Type B pancreatic cell (in vitro differentiated cells): ENCODE measurements at regions not wholly inside any gene's neighbourhood (a gene's known extent, or its start where the extent isn't known, plus 50 kb on each side); places are given as distances from the start of the nearest gene placed in this dataset.

Source experiments
- DNase-seq: peaks from one replicate; pipeline ENCODE4 v3.0.0; 2021; ENCODE audit warnings: mixed read lengths; ENCODE audit not compliant: unreplicated experiment; ENCODE audit errors: extremely low spot score
- H3K27ac Mint-ChIP-seq: 2 replicates; pipeline ENCODE4 v1.8.0; 2021; ENCODE audit warnings: mild to moderate bottlenecking, mixed read lengths
- H3K27me3 Mint-ChIP-seq: 2 replicates; pipeline ENCODE4 v1.8.0; 2021; ENCODE audit warnings: mixed read lengths
- H3K36me3 Mint-ChIP-seq: 2 replicates; pipeline ENCODE4 v1.8.0; 2021; ENCODE audit warnings: mixed read lengths
- H3K4me1 Mint-ChIP-seq: one replicate; pipeline ENCODE4 v1.8.0; 2021; ENCODE audit warnings: mixed read lengths; ENCODE audit not compliant: unreplicated experiment
- H3K4me3 Mint-ChIP-seq: 2 replicates; pipeline ENCODE4 v1.8.0; 2021; ENCODE audit warnings: mild to moderate bottlenecking, mixed read lengths
- H3K9me3 Mint-ChIP-seq: 2 replicates; pipeline ENCODE4 v1.8.0; 2021; ENCODE audit warnings: mixed read lengths
- CTCF ChIP-seq: fragments of 200-600 bp; sonication (generic); conservative IDR thresholded peaks from 2 replicates; pipeline ENCODE4 v1.5.0; 2021; ENCODE audit warnings: antibody characterized with exemption, mild to moderate bottlenecking

- peaks cover 19% of the 10 kb centered on the region for H3K4me1 Mint-ChIP-seq
- H3K27me3 Mint-ChIP-seq = no peaks in the 10 kb centered on the region
- DNase-seq = no peak
- no peak overlapping the region for H3K4me3 Mint-ChIP-seq
- TF ChIP-seq CTCF = no peak
- no peaks in the 10 kb centered on the region for H3K36me3 Mint-ChIP-seq
- no peaks in the 10 kb centered on the region for H3K9me3 Mint-ChIP-seq
- H3K27ac Mint-ChIP-seq = no peak overlapping the region
Measured at GRCh38 chr18:46401486-46402070, 255.4 kb downstream of the LOXHD1 start.

- no peak overlapping the region for H3K27ac Mint-ChIP-seq
- no peaks in the 10 kb centered on the region for H3K9me3 Mint-ChIP-seq
- no peaks in the 10 kb centered on the region for H3K36me3 Mint-ChIP-seq
- H3K27me3 Mint-ChIP-seq = no peaks in the 10 kb centered on the region
- no peak for DNase-seq
- H3K4me1 Mint-ChIP-seq = peaks cover 23% of the 10 kb centered on the region
- H3K4me3 Mint-ChIP-seq = no peak overlapping the region
- no peak for TF ChIP-seq CTCF
Measured at GRCh38 chr18:46402396-46402795, 254.6 kb downstream of the LOXHD1 start.

GRCh38 chr18:46402945-46403344 is 254.1 kb downstream of the LOXHD1 start:
- H3K4me1 Mint-ChIP-seq = peaks cover 29% of the 10 kb centered on the region
- no peak for TF ChIP-seq CTCF
- no peaks in the 10 kb centered on the region for H3K27me3 Mint-ChIP-seq
- H3K9me3 Mint-ChIP-seq = no peaks in the 10 kb centered on the region
- no peak overlapping the region for H3K4me3 Mint-ChIP-seq
- no peak overlapping the region for H3K27ac Mint-ChIP-seq
- no peaks in the 10 kb centered on the region for H3K36me3 Mint-ChIP-seq
- DNase-seq = no peak

- Mint-ChIP-seq H3K9me3 (no peaks in the 10 kb centered on the region), H3K36me3 (no peaks in the 10 kb centered on the region), H3K4me1 (peaks cover 48% of the 10 kb centered on the region), H3K27me3 (no peaks in the 10 kb centered on the region), H3K27ac (no peak overlapping the region), H3K4me3 (no peak overlapping the region)
- no peak for DNase-seq
- TF ChIP-seq CTCF = no peak
Measured at GRCh38 chr18:46405832-46406538, 251.0 kb downstream of the LOXHD1 start.

GRCh38 chr18:46406539-46406932 is 250.5 kb downstream of the LOXHD1 start:
- no peak for DNase-seq
- Mint-ChIP-seq H3K4me3 (no peak overlapping the region), H3K27ac (no peak overlapping the region), H3K9me3 (no peaks in the 10 kb centered on the region), H3K27me3 (no peaks in the 10 kb centered on the region), H3K4me1 (peaks cover 50% of the 10 kb centered on the region), H3K36me3 (no peaks in the 10 kb centered on the region)
- no peak for TF ChIP-seq CTCF
